PFSK-1 (cell line): ENCODE measurements at regions not wholly inside any gene's neighbourhood (a gene's known extent, or its start where the extent isn't known, plus 50 kb on each side); places are given as distances from the start of the nearest gene placed in this dataset.

ENCODE experiments used
- FOXP2 ChIP-seq: optimal IDR thresholded peaks from 2 replicates; pipeline ENCODE3; 2011; ENCODE audit warnings: borderline replicate concordance, control low read depth, inconsistent platforms; ENCODE audit not compliant: insufficient read depth; ENCODE audit errors: extremely low read length, extremely low read depth
- POLR2AphosphoS5 ChIP-seq: IDR thresholded peaks from 2 replicates; pipeline ENCODE4 v1.6.1; 2012; ENCODE audit warnings: low read depth, mild to moderate bottlenecking, control low read depth, low read length, moderate library complexity
- REST ChIP-seq, 2 experiments: IDR thresholded peaks; 2 replicates each; pipeline versions ENCODE4 v1.6.1 to v1.8.0; 2011 to 2012; ENCODE audit warnings: low read depth in 2 of 2, low read length in 2 of 2, control low read depth in 1 of 2, inconsistent platforms in 1 of 2, mild to moderate bottlenecking in 1 of 2, moderate library complexity in 1 of 2; ENCODE audit not compliant: insufficient read depth in 1 of 2
- SIN3A ChIP-seq: IDR thresholded peaks from 2 replicates; pipeline ENCODE4 v1.6.1; 2012; ENCODE audit warnings: mild to moderate bottlenecking, low read length, moderate library complexity, borderline replicate concordance; ENCODE audit not compliant: insufficient read depth
- TAF1 ChIP-seq: IDR thresholded peaks from 2 replicates; pipeline ENCODE4 v1.6.1; 2012; ENCODE audit warnings: low read length, control low read depth, borderline replicate concordance; ENCODE audit not compliant: insufficient read depth

GRCh38 chr17:53090770-53091169, 732.0 kb upstream of the KIF2B start:
- TF ChIP-seq SIN3A (no peak), REST (IDR thresholded peaks at IDR 0.05; ENCODE audit: insufficient read depth in 1 of 2, low read depth in 2 of 2, low read length in 2 of 2) (no peak), FOXP2 (no peak), POLR2AphosphoS5 (no peak), TAF1 (no peak)

GRCh38 chr17:53088481-53088880, 734.2 kb upstream of the KIF2B start:
- TF ChIP-seq FOXP2, result no peak
- no peak for TF ChIP-seq TAF1

- TF ChIP-seq SIN3A (no peak), FOXP2 (no peak), POLR2AphosphoS5 (no peak), TAF1 (no peak), REST (IDR thresholded peaks at IDR 0.05; ENCODE audit: insufficient read depth in 1 of 2, low read depth in 2 of 2, low read length in 2 of 2) (no peak)
Observed at GRCh38 chr17:53061446-53061845, 761.3 kb upstream of the KIF2B start.

GRCh38 chr17:53058031-53058430, 764.7 kb upstream of the KIF2B start:
- TF ChIP-seq TAF1 (no peak), SIN3A (no peak), POLR2AphosphoS5 (no peak), FOXP2 (no peak), REST (IDR thresholded peaks at IDR 0.05; ENCODE audit: insufficient read depth in 1 of 2, low read depth in 2 of 2, low read length in 2 of 2) (no peak)

- TF ChIP-seq SIN3A, result no peak
- TF ChIP-seq TAF1, result no peak
- no peak for TF ChIP-seq REST (IDR thresholded peaks at IDR 0.05; ENCODE audit: insufficient read depth in 1 of 2, low read depth in 2 of 2, low read length in 2 of 2)
- TF ChIP-seq FOXP2, result no peak
- no peak for TF ChIP-seq POLR2AphosphoS5
Observed at GRCh38 chr17:53046781-53047180, 775.9 kb upstream of the KIF2B start.

GRCh38 chr17:53039981-53040380, 782.7 kb upstream of the KIF2B start:
- TF ChIP-seq FOXP2 (no peak), TAF1 (no peak), REST (IDR thresholded peaks at IDR 0.05; ENCODE audit: insufficient read depth in 1 of 2, low read depth in 2 of 2, low read length in 2 of 2) (no peak), SIN3A (no peak), POLR2AphosphoS5 (no peak)
